ENCODE measurements at regions not wholly inside any gene's neighbourhood (a gene's known extent, or its start where the extent isn't known, plus 50 kb on each side); places are given as distances from the start of the nearest gene placed in this dataset.

GRCh38 chr1:182280504-182280900 is 111.1 kb downstream of the GLUL start:
- TF ChIP-seq CTCF (optimal IDR thresholded peaks at IDR 0.05 in 1 of 3, IDR thresholded peaks at IDR 0.05 in 1 of 3, conservative IDR thresholded peaks at IDR 0.05 in 1 of 3; ENCODE audit: extremely low read depth in 1 of 3, insufficient read depth in 2 of 3, low read length in 3 of 3) (no peak), EZH2 (IDR thresholded peaks at IDR 0.05; ENCODE audit: low read length) (no peak)

All from keratinocyte (primary cell).